HepG2 (cell line): ENCODE measurements at regions not wholly inside any gene's neighbourhood (a gene's known extent, or its start where the extent isn't known, plus 50 kb on each side); places are given as distances from the start of the nearest gene placed in this dataset.

Experiments
- FOXM1 ChIP-seq: sonication (generic); formaldehyde crosslinking; IDR thresholded peaks from 2 replicates; pipeline ENCODE4 v1.5.0; 2020; ENCODE audit warnings: missing genetic modification reagents
- POLR2A ChIP-seq, 2 experiments: IDR thresholded peaks; 2 replicates each; pipeline ENCODE4 v1.6.1; 2011; ENCODE audit warnings: low read depth in 2 of 2, low read length in 2 of 2, mild to moderate bottlenecking in 1 of 2, moderate library complexity in 1 of 2; ENCODE audit not compliant: insufficient read depth in 1 of 2
- ZNF75D ChIP-seq: sonication (generic); formaldehyde crosslinking; IDR thresholded peaks from 2 replicates; pipeline ENCODE4 v1.8.1; 2023; ENCODE audit warnings: missing genetic modification reagents, mild to moderate bottlenecking, borderline replicate concordance
- ZZZ3 ChIP-seq: sonication (generic); formaldehyde crosslinking; IDR thresholded peaks from 2 replicates; pipeline ENCODE4 v1.4.0; 2020; ENCODE audit warnings: missing genetic modification reagents, mild to moderate bottlenecking, borderline replicate concordance
- TF ChIP-seq, protein P1 (sequence below): sonication (generic); formaldehyde crosslinking; IDR thresholded peaks from 2 replicates; pipeline ENCODE4 v1.9.0; 2021; ENCODE audit warnings: missing genetic modification reagents, borderline replicate concordance

DNA sequence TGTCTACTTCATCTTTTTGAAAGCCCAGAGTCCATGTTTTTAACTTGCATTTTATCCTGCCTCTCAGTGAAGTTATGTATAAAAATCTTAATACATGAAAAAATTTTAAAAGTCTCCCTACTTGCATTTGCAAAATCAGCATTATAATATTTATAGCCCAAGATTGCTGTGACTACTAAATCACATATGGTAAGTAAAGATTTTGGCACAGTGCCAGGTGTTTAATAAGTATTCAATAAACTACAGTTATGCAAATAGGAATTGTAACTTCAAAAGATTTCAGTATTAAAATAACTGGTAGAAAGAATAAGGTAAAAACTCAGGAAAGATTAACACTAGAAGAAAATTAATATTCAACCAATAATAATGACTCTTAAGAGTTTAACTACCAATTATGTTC is 641.7 kb downstream of the LRRIQ3 start:
- TF ChIP-seq, protein P1, sequence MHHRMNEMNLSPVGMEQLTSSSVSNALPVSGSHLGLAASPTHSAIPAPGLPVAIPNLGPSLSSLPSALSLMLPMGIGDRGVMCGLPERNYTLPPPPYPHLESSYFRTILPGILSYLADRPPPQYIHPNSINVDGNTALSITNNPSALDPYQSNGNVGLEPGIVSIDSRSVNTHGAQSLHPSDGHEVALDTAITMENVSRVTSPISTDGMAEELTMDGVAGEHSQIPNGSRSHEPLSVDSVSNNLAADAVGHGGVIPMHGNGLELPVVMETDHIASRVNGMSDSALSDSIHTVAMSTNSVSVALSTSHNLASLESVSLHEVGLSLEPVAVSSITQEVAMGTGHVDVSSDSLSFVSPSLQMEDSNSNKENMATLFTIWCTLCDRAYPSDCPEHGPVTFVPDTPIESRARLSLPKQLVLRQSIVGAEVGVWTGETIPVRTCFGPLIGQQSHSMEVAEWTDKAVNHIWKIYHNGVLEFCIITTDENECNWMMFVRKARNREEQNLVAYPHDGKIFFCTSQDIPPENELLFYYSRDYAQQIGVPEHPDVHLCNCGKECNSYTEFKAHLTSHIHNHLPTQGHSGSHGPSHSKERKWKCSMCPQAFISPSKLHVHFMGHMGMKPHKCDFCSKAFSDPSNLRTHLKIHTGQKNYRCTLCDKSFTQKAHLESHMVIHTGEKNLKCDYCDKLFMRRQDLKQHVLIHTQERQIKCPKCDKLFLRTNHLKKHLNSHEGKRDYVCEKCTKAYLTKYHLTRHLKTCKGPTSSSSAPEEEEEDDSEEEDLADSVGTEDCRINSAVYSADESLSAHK, result no peak
- TF ChIP-seq FOXM1 (CRISPR knock-in tag), result no peak
- no peak for TF ChIP-seq ZZZ3 (CRISPR knock-in tag)
- TF ChIP-seq POLR2A (IDR thresholded peaks at IDR 0.05; ENCODE audit: insufficient read depth in 1 of 2, low read depth in 2 of 2, low read length in 2 of 2), result no peak
- no peak for TF ChIP-seq ZNF75D
